ENCODE measurements at regions not wholly inside any gene's neighbourhood (a gene's known extent, or its start where the extent isn't known, plus 50 kb on each side); places are given as distances from the start of the nearest gene placed in this dataset.

DNA sequence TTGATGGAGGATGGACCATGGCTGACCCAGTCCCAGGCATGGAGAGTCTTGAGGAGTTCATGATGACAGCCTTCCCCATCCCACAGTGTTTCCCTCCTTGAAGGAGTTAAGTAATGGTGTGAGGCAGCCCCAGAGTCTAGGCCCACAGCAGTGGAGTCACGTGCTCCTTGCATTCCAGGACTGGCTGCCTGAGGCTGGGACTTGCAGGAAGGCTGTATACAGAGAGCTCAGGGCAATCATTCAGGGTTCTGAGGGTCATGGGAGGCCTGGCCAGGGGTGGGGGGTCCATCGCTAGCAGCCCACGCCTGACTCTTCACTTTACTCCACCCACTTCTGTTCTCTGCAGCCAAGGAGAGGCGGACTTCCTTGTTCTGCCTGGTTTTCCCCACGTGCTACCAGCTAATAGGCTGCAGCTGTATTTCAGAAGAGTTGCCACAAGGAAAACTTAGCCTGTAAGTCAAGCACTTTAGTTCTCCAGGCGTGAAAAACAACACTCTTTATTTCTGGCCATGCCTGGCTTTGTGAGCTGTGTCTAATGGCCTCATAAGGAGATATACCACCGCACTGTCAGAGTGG is 272.5 kb downstream of the DHX35 start:
- DNase-seq = no peak

DNA sequence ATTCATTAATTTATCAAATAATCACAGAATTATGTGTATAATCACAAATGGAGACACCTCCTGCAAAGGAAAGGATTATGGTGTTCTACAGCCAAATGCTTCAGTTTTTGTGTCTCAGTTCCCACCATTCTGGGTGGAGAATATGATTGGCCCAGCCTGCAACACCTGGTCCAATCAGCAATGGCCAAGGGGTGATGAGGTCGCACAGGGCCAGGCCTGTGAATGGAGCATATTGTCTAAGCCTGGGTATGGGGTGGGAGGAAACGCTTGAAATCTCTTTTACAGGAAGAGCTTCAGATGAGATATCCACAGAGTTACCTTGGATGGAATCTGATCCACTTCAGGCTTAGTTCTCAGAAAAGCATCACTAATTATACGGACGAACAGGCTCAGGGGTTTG is 271.6 kb downstream of the DHX35 start:
- DNase-seq = no peak

DNA sequence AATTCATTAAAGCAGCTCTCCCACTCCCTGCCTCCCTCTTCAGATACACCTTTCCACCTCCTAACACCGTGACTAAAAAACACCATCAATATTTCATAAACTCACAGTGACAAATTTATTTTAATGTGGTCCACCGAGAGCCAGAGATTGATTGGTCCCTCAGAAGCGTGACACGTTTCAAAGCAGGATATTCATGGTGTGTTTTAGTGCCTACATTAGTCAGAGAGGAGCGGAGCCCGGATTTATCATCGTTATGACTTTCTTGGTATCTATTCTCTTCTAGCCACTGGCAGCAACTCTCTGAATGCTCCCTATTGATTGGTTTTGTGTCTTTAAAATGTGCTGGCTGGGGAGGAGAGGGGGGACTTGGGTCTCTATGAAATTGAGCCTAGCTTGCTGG is 265.3 kb downstream of the DHX35 start:
- DNase-seq = no peak

DNA sequence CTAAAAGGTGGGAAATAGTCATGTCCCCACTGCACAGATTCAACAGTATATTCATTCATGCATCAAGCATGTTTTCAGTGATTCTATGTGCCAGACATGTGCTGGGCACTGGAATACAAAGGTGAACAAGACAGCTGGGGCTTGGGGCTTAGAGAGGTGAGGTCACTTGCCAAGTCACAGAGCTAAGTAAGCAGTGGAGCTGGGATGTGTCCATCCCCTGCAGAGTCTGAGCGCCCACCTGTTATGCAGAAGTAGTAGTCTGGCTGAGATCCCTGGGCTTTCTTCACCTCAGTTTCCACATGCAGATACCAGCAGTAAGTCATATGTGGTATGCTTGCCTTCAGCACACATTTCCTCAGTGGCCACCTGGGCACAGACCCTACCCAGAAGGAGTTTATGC is 263.8 kb downstream of the DHX35 start:
- no peak for DNase-seq

DNA sequence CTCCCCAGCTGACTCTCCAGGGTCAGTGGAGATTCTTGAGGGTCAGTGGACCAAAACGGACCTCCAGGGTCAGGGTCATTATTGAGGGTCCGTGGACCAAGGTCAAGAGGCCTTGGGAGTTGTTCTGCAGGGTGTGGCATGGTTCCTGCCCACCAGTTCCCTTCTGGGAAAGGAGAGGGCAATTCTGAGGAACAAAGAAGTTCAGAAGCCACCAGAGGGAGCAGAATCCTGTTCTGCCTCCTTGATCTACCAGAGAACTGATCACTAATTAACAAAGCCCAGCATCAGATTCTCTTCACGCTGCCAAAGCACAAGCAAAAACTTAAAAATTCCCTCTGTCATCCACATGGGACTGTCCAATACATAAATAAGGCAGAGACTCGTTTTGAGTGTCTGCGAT is 263.4 kb downstream of the DHX35 start:
- DNase-seq = no peak

DNA sequence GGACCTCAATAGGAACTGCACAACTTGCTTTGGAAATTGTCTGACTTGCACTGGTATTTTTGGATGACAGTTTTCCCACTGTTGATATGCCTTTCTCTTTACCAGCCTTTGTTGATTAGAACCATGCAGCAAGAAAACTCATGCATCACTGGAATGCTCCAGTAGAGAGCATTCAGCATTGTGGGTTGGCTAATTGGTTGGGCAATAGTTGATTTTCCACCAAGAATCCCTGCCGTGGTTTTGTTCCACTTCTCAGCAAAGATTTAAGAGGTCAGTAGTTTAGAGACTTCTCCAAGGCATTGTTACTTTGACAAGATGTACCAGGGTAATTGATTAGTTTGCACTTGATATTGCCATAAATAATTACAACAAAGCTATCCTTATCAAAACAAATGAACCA is 260.0 kb downstream of the DHX35 start:
- DNase-seq = no peak

DNA sequence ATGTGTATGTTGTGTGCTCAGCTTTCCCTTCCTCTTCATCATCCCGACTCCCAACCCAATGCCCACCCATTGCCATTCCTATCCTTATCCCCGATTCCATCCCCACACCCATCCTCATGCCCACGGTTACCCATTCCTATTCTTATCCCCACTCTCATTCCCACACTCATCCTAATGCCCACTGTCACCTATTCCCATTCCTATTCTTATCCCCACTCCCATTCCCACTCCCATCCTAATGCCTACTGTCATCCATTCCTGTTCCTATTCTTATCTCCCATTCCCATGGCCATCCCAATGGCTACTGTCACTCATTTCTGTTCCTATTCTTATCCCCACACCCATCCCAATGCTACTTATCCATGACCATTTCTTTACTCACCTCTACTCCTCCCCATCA is 254.1 kb downstream of the DHX35 start:
- DNase-seq = no peak

DNA sequence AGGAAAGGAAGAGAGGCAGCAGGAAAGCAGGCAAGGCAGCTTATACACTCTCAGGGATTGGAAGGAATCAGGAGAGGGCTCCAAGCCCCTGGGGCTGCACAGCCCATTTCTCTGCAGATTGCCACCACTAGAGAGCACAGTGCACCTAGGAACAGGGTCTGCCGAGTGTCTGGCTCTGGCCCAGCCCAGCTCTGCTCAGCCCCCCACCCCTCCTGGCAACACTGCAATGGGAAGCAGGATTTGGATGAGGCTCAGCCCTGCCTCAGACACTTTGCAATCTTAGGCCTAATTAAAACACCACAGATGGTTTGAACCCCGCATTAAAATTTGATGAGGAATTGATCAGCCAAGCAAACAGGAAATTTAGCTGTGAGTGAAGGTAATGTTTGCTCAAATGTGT is 252.7 kb downstream of the DHX35 start:
- no peak for DNase-seq

DNA sequence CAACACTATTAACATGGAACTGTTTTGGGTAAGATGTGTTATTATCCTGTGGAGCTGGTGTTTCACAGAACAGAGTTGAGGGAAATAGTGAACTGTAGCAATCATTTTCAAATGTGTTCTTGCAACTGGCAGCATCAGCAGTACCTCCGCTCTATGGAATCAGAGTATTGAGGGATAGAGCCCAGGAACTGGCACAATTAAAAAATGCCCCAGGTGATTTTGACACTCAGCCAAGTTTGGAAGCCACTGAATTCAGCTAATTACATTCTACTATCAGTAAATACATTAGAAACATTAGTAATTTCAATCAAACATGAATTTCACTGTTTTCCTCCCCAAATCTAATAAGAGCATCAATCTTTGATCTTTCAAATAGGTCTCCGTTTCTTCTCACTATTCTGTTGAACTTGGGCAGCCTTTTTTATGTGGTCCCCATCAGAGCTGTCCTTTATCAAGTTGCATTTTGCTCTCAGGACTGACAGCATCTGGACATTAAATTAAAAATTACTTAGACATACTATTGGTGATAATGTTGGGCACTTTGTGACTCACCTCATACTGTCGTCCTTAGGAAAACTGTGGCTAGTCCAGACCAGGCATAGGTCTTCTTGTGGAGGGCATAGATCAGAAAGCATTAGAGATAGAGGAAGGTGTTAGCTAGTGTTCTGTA is 251.5 kb downstream of the DHX35 start:
- no peak for DNase-seq

DNA sequence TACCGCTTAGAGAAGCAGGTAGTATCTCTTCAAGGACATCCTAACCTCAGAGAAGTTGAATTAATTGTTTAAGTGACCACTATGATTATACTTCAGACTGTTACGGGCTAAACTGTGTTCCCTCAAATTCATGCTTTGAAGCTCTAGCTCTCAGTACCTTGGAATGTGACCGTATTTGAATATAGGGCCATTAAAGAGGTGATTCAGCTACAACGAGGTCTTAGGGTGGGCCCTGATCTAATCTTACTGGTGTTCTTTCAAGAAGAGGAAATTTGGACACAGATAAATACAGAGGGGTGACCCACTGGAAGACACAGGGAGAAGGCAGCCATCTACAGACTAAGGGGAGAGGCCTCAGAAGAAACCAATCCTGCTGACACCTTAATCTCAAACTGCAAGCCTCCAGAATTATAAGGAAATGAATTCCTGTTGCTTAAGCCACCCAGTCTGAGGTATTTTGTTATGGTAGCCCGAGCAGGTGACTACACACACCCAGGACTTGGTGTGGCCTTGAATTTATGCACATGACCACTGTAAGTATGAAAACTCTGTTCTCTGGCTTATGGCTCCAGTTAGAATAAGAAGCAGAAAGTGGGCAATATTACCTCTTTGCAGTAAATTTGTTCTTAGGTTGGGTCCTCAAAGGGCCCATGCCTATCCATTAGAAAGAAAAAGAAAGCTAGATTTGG is 249.1 kb downstream of the DHX35 start:
- DNase-seq = no peak

DNA sequence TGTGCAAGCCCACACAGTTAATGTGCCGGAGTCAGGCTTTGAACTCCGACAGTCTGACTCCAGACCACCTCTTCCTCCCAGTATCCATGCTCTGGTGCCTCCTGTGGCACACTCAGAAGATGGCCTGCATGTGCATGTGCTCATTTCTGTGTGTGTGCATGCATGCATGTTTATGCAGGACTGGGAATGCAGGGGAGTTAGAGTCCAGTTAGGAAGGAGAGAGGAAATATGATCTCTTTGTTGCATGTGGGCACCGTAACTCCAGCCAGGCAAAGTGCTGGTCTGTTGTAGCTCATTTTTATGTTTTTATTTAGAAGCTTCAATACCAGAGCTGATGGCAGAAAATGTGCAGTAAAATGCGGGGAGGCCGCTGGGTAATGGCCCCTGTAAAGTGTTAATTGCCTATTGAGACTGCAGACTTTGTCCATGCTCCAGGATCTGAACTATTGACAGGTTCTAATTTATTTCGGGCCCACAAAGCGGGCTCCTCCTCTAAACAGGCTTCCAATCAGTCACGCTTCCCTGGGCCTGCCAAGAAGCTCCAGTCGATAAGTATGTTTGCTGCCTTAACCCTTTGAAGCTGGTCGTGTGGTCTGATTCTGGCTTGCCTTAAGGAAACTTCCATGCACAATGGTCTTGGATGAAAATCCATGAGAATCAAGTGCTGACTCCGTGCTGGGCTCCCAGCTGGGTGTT is 248.3 kb downstream of the DHX35 start:
- no peak for DNase-seq

DNA sequence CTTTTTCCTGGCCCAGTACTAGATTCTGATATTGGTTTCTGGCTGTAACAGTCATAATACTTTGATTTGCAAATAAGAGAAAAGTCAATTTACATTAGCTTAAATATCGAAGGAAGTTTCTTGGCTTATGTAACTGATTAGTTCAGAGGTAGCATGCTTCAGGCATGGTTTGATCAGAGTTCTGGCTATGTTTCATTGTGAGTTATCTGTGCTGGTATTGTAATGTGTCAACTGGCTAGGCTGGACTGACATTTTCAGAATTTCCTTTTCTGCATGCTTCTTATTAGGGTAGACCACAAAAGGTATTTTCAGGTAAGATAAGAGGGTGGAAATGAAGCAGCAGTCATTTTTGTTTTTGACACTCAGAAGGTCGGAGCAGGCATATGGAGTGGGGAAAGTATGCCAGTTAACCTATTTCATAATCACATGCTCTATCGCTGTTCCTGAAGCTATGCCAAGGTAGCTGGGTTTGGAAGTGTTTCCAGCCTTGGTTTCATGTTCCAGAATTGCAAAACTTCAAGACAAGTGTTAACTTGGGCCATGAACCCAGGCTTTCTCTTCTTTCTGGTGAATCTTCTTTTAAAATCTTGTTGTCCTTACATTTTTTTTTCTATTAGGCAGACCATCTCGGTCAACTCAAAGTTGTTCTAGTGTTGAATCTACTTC is 244.9 kb downstream of the DHX35 start:
- no peak for DNase-seq

DNA sequence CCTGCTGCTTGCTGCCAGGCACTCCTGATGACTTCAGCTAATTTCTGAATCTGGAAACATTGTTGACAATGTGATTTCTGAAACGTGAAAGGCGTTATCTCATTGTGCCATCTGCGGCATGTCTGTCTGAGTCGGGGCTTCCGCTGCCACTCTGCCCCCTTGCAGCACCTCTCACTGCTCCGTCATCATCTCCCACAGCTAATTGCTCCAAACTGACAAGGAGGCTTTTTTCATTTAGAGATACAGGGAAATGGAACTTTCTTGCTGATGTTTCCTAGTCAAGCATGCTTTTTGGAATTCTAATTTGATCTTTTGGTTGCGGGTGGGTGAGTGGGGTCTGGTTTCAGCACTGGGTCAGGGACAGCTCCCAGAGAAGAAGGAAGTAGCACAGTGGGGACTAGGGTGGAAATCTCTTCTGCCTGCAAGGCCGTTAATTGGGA is 233.5 kb downstream of the DHX35 start:
- DNase-seq = no peak

DNA sequence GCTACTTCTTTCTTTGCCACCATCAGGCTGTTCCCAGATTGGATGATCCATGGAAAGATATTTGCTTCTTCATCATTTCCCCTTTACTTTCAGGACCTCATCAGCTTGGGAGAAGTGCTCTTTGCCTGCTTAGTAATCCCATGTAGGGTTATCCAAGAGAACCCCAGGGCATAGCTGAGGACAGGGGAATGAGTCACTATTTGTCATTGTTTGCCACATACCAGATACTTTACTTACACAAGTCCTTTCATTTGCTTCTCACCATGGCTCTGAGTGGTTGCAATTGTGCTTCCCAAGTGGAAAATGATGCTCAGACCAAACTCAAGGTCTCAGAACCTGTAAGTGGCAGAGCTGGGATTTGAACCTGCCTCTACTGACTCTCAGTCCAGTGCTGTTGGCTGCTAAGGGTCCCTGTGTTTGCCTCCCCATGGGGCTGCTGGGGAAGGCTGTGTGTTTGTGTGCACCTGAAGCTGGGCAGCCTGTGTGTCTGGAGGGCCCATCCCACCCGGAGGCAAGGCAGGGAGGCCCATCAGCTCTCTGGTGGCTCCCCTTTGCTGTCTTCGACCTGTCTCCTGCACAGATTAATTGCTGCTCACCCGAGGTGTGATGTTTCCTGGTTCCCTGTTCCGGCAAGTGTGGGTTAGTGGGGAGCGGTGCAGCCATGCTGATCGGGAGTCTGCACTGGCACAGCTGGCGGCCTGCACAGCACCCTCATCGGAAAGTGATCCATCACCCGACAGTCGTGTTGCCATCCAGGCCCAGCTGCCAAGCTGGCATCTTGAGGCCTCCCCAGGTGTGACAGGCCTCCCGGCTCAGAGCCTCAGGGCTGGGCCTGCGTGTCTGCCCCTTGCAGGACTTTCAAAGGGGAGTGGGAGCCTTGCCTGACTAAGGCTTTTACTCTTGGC is 228.8 kb downstream of the DHX35 start:
- peak; percentile 42 for DNase-seq

DNA sequence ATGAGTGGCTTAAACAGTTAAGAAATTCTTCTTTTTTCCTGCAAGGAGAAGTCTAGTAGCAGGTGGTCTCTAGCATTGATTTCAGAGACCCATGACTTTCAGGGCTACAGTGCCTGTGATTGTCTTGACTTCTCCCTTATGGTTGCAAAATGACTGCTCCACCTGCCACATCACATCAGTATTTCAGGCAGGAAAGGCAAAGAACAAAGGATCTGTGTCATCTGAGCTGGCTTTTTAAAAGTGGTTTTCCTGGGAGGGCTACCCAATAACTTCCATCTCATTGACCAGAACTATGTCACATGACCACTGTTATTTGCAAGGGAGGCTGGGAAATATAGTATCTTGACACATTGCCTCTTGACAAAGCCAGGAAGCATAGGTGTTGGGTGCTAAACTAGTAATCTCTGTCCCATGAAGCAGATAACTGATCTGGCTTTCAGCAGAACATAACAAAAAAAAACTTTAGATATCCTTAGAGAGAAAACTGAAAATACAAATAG is 226.2 kb downstream of the DHX35 start:
- DNase-seq = no peak

DNA sequence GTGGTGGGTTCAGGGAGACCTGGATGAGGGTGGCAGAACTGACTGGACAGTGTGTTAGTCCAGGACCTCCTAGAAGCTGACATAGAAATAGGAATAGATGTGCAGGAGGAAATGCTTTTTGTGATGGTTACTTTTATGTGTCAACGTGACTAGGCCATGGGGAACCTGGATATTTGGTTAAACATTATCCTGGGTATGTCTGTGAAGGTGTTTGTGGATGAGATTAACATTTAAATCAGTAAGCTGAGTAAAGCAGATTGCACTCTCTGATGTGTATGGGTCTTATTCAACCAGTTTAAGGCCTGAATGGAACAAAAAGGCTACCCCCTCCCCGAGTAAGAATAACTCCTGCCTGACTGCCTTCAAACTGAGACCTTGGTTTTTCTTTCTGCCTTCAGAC is 219.3 kb downstream of the DHX35 start:
- DNase-seq = no peak

DNA sequence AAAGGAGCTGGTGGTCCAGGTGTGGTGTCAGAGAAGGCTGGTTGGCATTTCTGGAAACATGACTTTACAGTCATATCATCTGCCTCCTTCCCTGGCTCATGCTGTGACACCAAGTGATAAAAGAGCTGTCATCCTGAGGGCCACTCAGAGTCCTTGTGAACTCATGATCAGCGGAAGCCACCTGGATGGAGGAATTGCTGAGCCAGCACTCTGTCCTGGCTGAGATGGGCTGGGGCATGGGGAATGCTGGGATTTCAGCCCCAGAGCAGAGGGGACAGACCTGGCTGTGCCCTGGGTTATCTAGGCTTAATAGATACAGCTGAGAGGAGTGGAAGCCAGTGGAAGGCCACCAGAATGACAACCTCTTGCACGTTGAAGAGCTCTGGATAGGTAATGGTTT is 214.3 kb downstream of the DHX35 start:
- DNase-seq = no peak

DNA sequence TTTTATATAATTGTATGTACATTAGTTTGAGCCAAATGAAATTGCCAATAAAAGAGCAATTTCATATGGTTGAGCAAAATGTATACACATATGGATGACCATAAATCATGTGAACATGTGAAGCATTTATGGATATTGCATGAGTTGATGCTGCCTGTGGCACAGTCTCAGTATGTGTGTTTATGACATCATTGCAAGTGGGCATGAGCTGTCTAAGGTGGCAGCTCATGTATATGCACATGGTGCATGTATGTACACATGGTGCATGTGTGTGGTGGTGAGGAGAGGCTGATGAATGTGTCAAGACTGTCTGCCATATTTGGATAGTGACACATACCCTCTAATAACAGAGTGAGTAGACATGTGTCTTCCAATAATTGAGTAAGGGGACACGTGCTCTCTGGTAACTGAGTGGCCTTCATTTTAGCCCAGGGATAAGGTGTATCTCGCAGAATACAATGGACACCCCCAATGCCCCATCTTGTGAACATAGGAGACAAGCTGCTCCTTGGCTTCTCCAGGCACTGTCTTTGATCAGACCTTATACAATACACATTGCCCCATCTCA is 208.8 kb downstream of the DHX35 start:
- DNase-seq = no peak

DNA sequence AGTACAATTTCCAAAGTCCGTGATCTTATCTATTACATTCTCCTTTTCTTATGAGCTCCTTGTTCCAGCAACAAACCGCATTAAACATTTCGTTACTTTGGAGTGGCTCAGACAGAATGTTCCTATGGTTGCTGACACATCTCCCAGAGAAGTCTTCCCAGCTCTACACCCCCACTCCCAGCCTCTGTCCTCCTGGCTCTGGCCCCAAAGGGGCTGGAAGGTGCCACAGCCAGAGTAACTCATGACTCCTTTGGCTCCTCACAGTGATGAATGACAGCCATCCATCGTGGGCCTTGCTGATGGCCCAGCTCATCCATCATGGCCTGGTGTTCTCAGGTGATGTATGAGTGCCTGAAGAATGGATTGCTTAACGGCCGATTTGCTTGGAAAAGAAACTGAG is 203.0 kb downstream of the DHX35 start:
- no peak for DNase-seq

DNA sequence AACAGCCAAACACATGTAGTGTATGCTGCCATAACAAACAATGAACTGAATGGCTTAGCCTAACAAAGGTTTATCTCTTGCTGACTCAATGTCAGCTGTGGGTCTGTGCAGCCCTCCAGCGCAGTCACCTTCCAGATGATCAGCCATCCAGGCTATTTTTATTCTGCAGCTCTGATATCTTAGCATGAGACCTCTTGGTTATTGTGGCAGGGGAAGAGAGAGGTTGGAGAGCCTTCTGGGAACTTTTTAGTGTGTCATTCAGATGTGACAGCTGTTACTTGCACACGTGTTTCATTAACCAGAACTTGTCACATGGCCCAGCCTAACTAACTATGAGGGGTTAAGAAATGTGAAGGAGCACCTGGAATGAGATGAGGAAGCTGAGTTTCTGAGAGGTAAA is 202.5 kb downstream of the DHX35 start:
- no peak for DNase-seq

DNA sequence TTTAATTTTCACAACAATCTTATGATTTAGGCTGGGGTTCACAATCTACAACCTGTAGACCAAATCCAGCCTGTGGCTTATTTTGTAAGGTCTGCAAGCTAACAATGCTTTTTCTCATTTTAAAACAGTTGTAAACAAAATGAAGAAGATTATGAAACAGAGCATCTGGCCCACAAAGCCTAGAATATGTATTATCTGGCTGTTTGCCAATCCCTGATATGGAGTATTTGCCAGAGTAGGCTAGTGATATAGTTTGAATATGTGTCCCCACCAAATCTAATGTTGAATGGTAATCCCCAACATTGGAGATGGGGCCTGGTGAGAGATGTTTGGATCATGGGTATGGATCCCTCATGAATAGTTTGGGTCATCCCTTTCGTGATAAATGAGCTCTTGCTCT is 201.8 kb downstream of the DHX35 start:
- DNase-seq = no peak

DNA sequence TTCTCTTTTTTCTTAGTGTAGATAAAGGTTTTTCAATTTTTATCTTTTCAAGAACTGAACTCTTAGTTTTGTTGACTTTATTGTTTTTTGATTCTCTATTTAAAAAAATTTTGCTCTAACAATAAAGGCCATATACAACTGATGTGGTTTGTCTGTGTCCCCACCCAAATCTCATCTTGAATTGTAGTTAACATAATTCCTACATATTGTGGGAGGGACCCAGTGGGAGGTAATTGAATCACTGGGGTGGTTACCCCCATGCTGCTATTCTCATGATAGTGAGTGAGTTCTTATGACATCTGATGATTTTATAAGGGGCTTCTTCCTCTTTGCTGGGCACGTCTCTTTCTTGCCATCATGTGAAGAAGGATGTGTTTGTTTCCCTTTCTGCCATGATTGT is 199.8 kb downstream of the DHX35 start:
- DNase-seq = no peak
